ENCODE measurements at regions not wholly inside any gene's neighbourhood (a gene's known extent, or its start where the extent isn't known, plus 50 kb on each side); places are given as distances from the start of the nearest gene placed in this dataset.
"Not testable (repeated sequence)": the region's sequence is repeated elsewhere in the genome, so short reads cannot be mapped to it uniquely, and the experiment has no call there.

DNA sequence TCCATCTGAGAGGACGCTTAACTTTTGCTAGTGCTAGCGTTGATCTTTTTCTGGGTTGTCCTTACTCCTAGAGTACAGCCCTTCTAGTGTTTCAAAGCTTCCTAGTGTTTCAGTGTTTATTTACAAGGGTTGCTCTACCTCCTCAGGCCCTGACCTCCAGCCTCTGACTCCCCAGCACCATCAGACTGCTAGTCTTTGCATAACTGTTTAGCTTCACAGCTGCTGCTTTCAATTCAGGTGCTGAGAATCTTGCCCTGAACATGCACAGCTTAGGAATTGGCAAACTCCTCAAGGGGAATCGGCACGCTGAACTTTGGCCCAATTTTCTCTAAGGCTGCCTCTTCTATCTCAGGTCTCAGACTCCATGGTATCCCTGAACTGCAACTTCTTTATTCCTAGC, 52.9 kb downstream of the OR52B4 start:
- not testable (repeated sequence) for DNase-seq (ENCODE audit: low read depth)

DNA sequence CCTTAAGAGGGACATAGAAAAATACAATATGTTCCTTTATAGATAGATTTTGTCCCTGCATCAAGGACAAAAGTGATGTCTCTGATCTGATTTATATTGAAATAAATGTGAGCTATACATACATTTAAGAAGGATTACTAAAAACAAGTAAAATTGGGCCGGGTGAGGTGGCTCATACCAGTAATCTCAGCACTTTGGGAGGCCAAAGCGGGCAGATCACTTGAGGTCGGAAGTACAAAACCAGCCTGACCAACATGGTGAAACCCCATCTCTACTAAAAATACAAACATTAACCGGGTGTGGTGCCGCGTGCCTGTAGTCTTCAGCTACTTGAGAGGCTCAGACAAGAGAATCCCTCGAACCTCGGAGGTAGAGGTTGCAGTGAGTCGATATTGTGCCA, 91.0 kb downstream of the OR52B4 start:
- not testable (repeated sequence) for DNase-seq (ENCODE audit: low read depth)

DNA sequence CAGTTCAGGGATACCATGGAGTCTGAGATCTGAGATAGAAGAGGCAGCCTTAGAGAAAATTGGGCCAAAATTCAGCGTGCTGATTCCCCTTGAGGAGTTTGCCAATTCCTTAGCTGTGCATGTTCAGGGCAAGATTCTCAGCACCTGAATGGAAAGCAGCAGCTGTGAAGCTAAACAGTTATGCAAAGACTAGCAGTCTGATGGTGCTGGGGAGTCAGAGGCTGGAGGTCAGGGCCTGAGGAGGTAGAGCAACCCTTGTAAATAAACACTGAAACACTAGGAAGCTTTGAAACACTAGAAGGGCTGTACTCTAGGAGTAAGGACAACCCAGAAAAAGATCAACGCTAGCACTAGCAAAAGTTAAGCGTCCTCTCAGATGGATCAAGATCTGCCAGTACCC, 117.1 kb downstream of the OR52B4 start:
- DNase-seq (ENCODE audit: low read depth): not testable (repeated sequence)

DNA sequence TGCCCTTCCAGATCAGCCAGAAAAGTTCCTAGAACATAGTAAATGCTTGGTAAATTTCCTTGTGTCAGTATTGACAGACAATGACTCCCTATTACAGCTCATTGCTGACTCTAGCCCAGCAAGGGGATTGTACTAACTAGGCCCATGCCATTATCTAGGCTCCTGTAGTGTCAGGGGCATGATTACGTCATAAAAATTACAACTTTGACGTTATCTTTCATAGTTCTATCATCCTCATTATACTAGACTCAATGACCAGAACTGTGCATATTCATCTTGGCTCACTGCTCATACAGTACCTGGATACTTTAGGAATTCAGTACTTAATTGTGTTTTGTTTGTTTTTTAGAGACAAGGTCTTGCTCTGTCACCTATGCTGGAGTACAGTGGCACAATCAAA, 118.7 kb downstream of the OR52B4 start:
- not testable (repeated sequence) for DNase-seq (ENCODE audit: low read depth)

DNA sequence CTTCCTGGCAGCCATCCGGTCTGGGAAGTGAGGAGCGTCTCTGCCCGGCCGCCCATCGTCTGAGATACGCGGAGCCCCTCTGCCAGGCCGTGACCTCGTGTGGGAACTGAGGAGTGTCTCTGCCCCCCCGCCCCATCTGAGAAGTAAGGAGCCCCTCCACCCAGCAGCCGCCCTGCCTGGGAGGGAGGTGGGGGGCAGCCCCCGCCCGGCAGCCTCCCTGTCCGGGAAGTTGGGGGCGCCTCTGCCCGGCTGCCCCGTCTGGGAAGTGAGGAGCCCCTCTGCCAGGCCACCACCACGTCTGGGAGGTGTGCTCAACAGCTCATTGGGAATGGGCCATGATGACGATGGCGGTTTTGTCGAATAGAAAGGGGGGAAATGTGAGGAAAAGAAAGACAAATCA, 130.4 kb downstream of the OR52B4 start:
- not testable (repeated sequence) for DNase-seq (ENCODE audit: low read depth)

DNA sequence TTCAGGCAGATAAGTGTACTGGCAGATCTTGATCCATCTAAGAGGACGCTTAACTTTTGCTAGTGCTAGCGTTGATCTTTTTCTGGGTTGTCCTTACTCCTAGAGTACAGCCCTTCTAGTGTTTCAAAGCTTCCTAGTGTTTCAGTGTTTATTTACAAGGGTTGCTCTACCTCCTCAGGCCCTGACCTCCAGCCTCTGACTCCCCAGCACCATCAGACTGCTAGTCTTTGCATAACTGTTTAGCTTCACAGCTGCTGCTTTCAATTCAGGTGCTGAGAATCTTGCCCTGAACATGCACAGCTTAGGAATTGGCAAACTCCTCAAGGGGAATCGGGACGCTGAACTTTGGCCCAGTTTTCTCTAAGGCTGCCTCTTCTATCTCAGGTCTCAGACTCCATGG, 124.3 kb downstream of the RRM1 start:
- not testable (repeated sequence) for DNase-seq (ENCODE audit: low read depth)

DNA sequence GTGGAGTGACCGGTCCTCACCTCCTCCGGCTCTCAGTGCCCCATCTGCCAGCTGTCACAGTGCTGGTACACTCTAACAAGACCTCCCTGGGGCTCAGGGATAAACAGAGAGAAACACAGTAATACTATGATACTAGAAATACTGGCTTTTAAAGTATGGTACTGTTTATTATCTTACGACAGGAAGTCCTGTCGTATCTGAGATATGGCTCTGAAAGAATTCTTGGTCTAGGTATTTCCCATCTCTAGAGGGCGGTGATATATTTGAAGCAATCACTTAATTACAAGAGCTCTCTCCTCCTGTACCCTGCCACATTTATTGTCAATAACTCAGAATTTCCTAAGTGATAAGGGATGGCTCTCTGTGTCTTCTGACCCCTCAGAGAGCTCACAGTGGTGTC, 119.1 kb downstream of the RRM1 start:
- no peak for DNase-seq (ENCODE audit: low read depth)

DNA sequence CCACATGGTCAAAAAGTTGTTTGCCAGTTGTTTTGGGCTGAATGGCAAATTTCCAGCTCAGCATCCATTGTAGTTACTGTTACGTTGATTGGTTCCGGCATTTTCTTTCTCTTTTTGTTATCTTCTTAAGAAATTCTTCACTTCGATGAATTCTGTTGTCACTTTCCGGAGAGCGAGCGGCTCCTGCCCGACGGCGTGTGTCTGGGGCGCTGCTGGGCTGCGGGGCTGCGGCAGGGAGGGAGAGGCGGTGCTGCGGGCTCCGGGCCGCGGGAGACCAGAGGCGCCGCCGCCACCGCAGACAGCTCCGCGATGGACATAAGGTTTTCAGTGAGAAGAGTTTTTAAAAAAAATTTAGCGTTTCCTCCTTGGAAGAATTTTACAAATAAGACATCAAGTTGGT, 117.4 kb downstream of the RRM1 start:
- no peak for DNase-seq (ENCODE audit: low read depth)

DNA sequence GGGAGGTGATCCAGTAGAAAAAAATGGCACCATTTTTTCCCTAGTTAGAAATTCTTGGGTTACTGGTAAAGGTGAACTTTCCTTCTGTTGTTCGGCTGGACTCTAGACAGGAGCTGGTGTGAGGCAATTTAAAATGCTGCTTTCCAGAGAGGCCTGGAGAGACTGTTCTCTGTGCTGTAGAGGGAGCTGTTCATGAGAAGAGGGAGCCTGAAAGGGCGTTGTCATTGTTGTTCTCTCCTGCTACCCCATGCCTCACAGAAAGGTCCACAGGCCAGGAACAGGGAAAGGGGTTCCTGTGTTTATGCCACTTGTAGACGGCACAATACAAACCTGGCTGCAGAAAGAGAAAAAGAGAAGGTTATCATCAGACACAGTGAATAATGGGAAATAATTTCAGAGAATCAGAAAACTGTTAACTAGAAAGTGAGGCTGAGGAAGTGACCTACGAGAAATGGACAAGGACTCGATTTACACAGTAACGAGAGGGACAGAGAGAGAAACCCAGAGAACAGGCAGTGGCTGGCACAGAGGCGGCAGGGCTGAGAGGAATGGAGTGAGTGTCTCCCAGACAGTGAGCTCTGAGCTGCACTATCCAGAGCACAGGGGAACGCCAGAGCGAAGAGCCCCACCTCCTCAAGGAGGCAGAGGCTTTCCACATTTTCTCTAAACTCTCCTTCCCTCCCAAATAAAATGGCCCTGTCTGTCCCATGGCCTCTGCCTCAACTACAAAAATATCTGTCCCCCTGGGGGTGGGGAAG, 109.2 kb downstream of the RRM1 start:
- no peak for DNase-seq (ENCODE audit: low read depth)

DNA sequence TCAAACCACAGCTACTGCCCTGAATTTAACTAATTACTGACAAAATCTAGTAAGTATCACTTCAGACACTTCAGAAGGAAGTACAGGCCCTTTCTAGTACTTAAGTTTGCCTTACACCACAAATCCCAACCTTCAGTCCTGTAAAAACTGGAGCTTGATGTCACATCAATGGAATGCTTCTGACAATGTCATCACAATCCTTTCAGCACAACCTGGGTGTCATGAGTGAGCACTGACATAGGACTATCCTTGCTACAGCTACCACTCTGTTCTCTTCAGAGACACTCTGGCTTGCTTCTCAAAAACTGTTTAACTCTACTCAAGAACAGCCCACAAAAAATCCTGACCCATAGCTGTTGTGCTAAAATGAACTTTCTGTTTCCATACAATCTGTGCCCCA, 108.2 kb downstream of the RRM1 start:
- DNase-seq (ENCODE audit: low read depth): no peak

DNA sequence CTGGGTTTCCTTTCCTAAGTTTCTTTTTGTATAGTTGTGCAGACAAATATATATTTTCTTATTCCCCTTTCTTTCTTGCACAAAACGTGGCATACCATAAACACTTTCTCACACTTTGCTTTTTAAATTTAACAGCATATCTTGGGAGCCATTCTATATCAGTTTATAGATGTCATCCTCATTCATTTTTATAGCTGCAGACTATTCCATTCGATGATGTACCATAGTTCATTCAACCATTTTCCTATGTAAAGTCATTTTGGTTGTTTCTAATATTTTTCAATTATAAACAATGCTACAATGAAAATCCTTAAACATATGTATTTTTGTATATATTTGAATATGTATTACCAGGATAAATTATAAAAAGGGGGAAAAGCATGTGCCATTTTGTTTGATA, 102.5 kb downstream of the RRM1 start:
- DNase-seq (ENCODE audit: low read depth): no peak

DNA sequence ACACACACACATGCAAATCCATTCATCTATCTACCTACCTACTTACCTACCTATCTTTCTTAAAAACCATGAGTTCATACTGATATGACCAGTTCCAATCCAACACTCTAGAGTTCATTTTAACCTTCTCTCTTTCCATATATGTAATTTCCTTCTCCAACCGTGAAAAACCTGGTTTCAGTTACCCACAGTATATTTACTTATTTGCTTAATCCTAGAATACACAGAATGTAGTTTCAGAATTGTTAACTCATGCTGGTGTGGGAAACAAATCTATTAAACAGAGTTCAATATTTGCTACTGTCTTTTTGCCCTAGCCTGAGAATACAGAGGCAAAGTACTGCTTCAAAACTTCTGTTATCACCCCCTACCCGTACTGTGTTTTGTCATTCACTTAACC, 101.3 kb downstream of the RRM1 start:
- DNase-seq (ENCODE audit: low read depth): no peak

DNA sequence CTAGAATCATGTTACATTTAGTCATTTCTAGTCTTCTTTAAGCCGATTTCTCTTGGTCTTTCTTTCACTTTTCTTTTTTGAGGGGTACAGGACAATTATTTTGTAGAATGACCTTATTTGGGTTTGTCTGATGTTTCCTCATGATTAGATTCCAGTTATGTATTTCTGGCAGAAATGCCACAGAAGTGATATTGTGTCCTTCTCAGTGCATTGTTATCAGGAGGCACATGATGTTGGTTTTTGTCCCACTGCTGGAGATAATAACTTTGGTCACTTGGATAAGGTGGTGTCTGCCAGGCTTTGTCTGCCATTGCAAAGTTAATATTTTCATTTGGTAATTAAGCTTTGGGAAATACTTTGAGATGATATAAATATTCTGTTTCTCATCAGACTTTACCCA, 100.3 kb downstream of the RRM1 start:
- DNase-seq (ENCODE audit: low read depth): no peak

DNA sequence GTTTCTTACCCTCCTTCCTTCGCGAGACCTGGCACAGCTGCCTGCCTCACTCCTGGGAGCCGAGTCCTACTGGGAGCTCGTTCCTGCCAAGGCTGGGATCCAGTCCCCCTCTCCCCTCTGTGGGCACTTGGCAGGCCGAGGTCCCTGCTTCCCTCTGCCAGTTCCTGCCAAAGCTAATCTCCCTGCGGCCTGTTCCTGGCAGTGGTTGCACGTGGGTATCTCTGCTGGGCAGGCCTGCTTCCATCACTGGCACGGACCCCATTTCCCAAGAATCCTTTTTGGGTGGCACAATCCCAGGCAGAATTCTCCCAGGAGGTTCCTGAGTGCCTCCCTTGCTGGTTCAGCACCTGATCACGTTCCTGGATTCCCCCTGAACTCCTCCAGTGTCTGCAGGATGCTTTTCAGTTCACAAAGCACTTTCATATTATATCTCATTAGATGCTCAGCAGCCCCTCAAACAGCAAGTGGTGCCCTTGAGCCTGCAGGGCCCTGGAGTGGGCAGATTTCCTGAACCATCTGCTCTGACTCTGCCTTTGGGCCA, 96.5 kb downstream of the RRM1 start:
- peak; percentile 13 for DNase-seq (ENCODE audit: low read depth)

DNA sequence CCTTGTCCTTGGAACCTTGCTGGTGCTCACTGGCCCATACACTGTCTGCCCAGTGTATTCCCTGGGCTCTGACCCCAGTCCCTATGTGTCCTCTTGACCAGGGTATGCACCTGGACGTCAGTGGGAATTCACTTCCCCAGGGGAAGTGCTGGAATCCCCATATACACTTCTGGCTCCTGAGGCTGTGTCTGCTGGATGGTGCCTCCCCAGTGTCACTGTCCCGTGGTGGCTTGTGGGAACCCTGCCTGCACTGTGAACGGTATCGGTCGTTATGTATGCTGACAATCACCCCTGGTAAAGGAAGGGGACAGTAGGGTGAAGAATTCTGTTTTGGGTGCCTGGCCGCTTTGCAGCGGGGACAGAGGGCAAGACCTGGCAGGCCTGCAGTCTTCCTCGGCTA, 95.9 kb downstream of the RRM1 start:
- no peak for DNase-seq (ENCODE audit: low read depth)

DNA sequence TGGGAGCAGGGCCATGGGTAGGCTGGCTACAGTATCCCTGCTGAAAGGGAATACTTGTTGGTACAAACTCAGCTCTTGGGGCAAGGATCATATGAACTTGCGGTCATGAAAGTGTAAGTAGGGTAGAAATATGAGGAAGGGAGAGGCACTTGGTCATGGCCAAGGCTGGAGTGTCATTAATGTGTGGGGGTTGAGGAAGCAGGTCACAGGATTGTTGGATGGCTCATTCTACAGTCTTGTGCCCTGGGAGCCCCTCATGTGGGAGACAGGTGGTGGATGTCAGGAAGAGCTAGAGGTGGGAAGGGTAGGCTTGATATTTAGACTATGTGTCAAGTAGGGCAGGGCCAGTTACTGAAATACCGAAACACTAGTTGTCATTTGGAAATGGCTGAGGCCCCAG, 95.5 kb downstream of the RRM1 start:
- no peak for DNase-seq (ENCODE audit: low read depth)
